HepG2 (cell line): ENCODE measurements at regions not wholly inside any gene's neighbourhood (a gene's known extent, or its start where the extent isn't known, plus 50 kb on each side); places are given as distances from the start of the nearest gene placed in this dataset.

ENCODE experiments used
- EZH2 ChIP-seq: conservative IDR thresholded peaks from 2 replicates; pipeline ENCODE4 v1.6.1; 2012; ENCODE audit warnings: mild to moderate bottlenecking, low read depth, low read length, moderate library complexity
- NFE2L2 ChIP-seq: fragments of 150-350 bp; IDR thresholded peaks from 2 replicates; pipeline ENCODE4 v1.6.1; 2014; ENCODE audit warnings: low read length
- POLR2A ChIP-seq, 2 experiments: IDR thresholded peaks; 2 replicates each; pipeline ENCODE4 v1.6.1; 2011; ENCODE audit warnings: low read depth in 2 of 2, low read length in 2 of 2, mild to moderate bottlenecking in 1 of 2, moderate library complexity in 1 of 2; ENCODE audit not compliant: insufficient read depth in 1 of 2
- SRSF1 ChIP-seq: fragments of 200-400 bp; formaldehyde crosslinking; optimal IDR thresholded peaks from 2 replicates; pipeline ENCODE3; 2017; ENCODE audit warnings: mild to moderate bottlenecking, low read depth, low read length, moderate library complexity
- STAT5B ChIP-seq: sonication (generic); formaldehyde crosslinking; IDR thresholded peaks from 2 replicates; pipeline ENCODE4 v1.4.0; 2020; ENCODE audit warnings: missing genetic modification reagents

DNA sequence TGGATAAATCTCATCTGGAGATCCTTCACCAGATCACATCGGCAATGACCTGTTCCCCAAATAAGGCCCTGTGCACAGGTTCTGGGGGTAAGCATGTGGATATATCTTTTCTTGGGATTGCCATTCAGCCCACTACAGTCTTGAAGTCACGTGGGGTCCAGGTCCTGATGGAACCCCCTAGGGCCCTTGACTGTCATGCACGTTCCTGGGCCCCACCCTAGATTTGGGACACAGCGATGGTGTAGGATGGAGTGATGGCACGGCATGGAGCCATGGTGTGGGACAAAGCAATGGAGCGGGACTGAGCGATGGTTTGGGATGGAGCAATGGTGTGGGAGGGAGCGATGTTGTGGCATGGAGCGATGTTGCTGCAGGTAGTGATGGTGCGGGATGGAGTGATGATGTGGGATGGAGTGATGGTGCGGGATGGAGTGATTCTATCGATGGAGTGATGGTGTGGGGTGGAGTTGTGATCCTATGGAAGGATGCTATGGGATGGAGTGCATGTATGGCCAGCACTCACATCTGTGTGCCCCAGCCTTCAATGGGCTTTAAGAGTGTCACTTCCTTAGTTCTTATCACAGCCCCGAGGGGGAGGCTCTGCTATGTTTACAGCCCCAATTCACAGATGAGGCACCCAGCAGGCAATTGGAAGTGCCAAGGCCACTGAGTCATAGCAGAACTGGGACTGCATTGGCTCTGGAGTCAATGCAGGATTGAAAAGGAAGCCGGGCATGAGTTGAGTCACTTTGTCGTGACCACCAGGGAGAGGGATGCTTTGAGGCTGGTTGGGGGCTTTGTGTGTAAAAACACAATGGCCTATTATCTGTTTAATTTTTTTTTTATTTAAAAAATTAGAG is 97.0 kb upstream of the C1orf174 start:
- TF ChIP-seq EZH2 (no peak), STAT5B (CRISPR knock-in tag) (no peak), SRSF1 (no peak), POLR2A (IDR thresholded peaks at IDR 0.05; ENCODE audit: insufficient read depth in 1 of 2, low read depth in 2 of 2, low read length in 2 of 2) (no peak), NFE2L2 (no peak)
